ENCODE measurements at regions not wholly inside any gene's neighbourhood (a gene's known extent, or its start where the extent isn't known, plus 50 kb on each side); places are given as distances from the start of the nearest gene placed in this dataset.

- no peak for DNase-seq
Measured at GRCh38 chr14:98231210-98231609, 1040.8 kb downstream of the BCL11B start.

- DNase-seq, result no peak
Measured at GRCh38 chr14:98233656-98234055, 1038.3 kb downstream of the BCL11B start.

GRCh38 chr14:98234208-98234607 is 1037.8 kb downstream of the BCL11B start:
- DNase-seq, result no peak

GRCh38 chr14:98236314-98236713 is 1035.7 kb downstream of the BCL11B start:
- no peak for DNase-seq

GRCh38 chr14:98237939-98238338 is 1034.1 kb downstream of the BCL11B start:
- no peak for DNase-seq

GRCh38 chr14:98240376-98240775 is 1031.6 kb downstream of the BCL11B start:
- DNase-seq, result no peak

GRCh38 chr14:98242903-98243302 is 1029.1 kb downstream of the BCL11B start:
- DNase-seq, result no peak

GRCh38 chr14:98243332-98243731 is 1028.7 kb downstream of the BCL11B start:
- no peak for DNase-seq

GRCh38 chr14:98244162-98244948 is 1027.6 kb downstream of the BCL11B start:
- no peak for DNase-seq

GRCh38 chr14:98244966-98245569 is 1026.9 kb downstream of the BCL11B start:
- no peak for DNase-seq

- no peak for DNase-seq
Measured at GRCh38 chr14:98249057-98249456, 1022.9 kb downstream of the BCL11B start.

- no peak for DNase-seq
Measured at GRCh38 chr14:98249476-98249875, 1022.5 kb downstream of the BCL11B start.

GRCh38 chr14:98252820-98253219 is 1019.2 kb downstream of the BCL11B start:
- no peak for DNase-seq

GRCh38 chr14:98259881-98260280 is 1012.1 kb downstream of the BCL11B start:
- DNase-seq, result no peak

GRCh38 chr14:98262566-98262965 is 1009.4 kb downstream of the BCL11B start:
- DNase-seq, result no peak

- DNase-seq, result no peak
Measured at GRCh38 chr14:98269533-98269932, 1002.5 kb downstream of the BCL11B start.

GRCh38 chr14:98270201-98270600 is 1001.8 kb downstream of the BCL11B start:
- no peak for DNase-seq

- DNase-seq, result no peak
Measured at GRCh38 chr14:98274596-98274995, 997.4 kb downstream of the BCL11B start.

GRCh38 chr14:98278800-98279199 is 993.2 kb downstream of the BCL11B start:
- no peak for DNase-seq

- no peak for DNase-seq
Measured at GRCh38 chr14:98280436-98280835, 991.6 kb downstream of the BCL11B start.

GRCh38 chr14:98288825-98289224 is 983.2 kb downstream of the BCL11B start:
- no peak for DNase-seq

- DNase-seq, result no peak
Measured at GRCh38 chr14:98290596-98290995, 981.4 kb downstream of the BCL11B start.

- DNase-seq, result no peak
Measured at GRCh38 chr14:98292191-98292590, 979.8 kb downstream of the BCL11B start.

- no peak for DNase-seq
Measured at GRCh38 chr14:98293576-98293975, 978.4 kb downstream of the BCL11B start.

GRCh38 chr14:98296895-98297294 is 975.1 kb downstream of the BCL11B start:
- no peak for DNase-seq

Measured in GF-D8 (cell line).